Right lobe of liver (tissue), 4 donors: ENCODE measurements at regions not wholly inside any gene's neighbourhood (a gene's known extent, or its start where the extent isn't known, plus 50 kb on each side); places are given as distances from the start of the nearest gene placed in this dataset.

Source experiments
- CTCF ChIP-seq, 4 donors: fragments of 200-600 bp in 3 of 4; fragments of 450-650 bp in 1 of 4; IDR thresholded peaks; one replicate each; pipeline versions ENCODE4 v1.5.1 to v1.8.0; 2016 to 2022; ENCODE audit warnings: antibody characterized with exemption in 4 of 4, mild to moderate bottlenecking in 2 of 4
- POLR2A ChIP-seq: fragments of 450-650 bp; IDR thresholded peaks from one replicate; pipeline ENCODE4 v1.6.1; 2017; ENCODE audit warnings: antibody characterized with exemption, mild to moderate bottlenecking
- donor health status: DM: no; HTN: no; CAD: no.
- donor health status: DM: no; HTN: no; CAD: no.
- donor health status: DM: no; HTN: yes; CAD: no.

GRCh38 chr7:94206295-94206694, 188.4 kb upstream of the COL1A2 start:
- TF ChIP-seq CTCF (IDR thresholded peaks at IDR 0.05) (no peak), POLR2A (no peak)
